Putamen (tissue), 1 donor: ENCODE measurements at regions not wholly inside any gene's neighbourhood (a gene's known extent, or its start where the extent isn't known, plus 50 kb on each side); places are given as distances from the start of the nearest gene placed in this dataset.
"Not testable (repeated sequence)": the region's sequence is repeated elsewhere in the genome, so short reads cannot be mapped to it uniquely, and the experiment has no call there.

Source experiments
- DNase-seq: peaks from one replicate; pipeline ENCODE4 v3.0.0-alpha.2; 2016; ENCODE audit warnings: low spot score

DNA sequence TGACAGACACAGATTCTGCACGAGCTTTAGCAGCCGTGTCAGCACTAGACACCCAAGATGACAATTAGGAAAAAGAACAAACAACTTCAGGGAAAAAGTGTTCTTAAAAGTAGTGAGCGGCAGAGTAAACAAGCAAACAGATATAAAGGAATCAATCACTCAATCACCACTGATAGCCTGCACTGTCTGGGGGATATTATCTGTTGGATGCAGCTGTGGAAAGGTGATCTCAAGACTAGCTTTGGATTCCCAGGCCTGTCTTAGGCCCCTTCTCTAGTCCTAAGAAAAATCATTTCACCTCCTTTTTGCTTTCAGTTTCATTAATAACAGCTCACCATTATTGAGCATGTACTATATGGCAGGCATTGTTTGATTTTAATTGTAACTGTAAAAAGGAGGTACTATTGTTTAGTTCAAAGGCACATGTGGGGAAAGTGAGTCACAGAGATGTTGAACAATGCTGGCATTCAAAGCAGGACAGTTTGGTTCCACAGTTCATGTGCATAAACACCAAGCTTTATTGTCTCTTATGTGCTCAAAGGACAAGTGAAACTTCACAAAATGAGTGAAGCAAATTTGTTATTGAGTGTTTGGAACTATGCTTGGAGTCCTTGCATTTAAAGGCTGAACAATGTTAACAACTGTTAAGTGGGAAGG is 147.3 kb upstream of the TCF4 start:
- peak; percentile 4 for DNase-seq

DNA sequence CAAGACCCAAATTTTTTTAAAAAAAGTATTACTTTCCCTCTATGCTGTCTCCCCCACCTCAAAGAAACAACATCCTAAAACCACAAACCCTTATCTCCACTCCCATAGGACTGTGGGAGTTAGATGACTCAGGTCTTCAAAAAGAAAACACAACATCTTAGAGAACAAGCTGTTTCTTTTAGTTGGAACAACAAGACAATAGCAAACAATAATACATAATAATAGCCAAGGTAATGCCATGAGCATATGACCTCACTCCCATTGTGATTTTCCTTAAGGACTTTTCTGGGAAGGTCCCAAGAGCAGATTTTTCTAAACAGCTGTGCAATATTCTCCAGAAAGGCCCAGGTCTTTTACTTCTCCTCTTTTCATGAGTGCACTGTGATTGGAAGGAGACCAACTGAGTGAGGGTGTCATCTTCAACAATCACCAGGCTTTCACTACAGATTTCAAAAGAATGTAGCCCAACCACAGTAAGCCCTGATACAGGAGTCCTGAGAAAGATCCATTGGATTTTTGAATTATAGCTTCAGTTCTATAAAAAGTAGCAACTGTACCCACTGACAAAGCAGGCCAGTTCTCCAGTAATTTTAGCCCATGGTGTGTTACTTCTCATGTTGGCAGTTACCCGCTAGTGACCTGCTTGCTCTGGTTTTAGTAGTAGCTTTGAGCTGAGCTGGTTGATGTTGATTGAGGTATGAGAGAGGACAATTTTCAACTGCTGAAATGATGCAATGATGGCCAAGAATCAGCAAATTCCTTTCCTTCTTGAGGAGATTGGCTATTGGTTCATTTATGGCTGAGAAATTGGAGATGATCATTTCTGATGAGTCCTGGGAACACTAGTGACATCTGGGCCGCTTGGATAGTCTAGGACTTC is 144.5 kb upstream of the TCF4 start:
- DNase-seq = no peak

DNA sequence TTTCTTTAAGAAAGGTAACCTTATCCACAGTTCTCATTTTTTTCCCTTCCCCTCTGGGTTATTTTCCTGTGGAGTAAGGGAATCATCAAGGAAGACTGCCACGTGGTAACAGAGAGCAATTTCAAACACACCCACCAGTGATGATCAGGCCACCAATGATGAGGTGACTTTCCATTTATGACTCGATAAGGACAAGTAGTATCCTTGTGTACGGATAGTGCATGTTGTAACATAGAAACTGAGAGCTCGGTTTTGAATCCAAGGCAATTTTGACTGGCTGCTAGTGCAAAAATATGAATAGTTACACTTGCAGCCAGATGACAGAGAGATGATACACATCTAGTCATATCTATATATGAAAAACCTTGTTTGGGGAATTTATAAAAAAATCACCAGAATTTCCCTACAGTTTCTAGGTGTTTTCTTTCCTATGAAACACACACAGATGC is 143.6 kb upstream of the TCF4 start:
- no peak for DNase-seq

DNA sequence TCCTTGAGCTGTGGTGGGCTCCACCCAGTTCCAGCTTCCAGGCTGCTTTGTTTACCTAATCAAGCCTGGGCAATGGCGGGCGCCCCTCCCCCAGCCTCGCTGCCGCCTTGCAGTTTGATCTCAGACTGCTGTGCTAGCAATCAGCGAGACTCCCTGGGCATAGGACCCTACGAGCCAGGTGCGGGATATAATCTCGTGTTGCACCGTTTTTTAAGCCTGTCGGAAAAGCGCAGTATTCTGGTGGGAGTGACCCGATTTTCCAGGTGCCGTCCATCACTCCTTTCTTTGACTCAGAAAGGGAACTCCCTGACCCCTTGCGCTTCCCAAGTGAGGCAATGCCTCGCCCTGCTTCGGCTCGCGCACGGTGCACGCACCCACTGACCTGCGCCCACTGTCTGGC is 133.0 kb upstream of the TCF4 start:
- DNase-seq = not testable (repeated sequence)

DNA sequence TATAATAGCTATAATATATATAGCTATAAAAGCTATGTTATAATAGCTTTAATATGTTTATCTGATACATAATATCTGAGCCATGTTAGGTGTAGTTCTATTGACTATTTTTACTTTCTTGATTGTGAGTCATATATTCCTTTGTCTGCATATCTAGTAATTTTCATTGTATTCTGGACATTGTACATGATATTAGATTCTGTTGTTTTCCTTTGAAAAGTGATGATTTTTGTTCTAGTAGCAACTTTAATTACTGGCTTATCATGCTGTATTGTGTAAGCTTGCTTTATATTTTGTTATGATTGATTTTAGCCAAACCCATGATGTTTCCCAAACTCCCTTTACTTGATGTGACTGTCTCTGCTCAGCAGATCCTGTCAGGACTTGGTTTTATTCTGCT is 125.7 kb upstream of the TCF4 start:
- no peak for DNase-seq

DNA sequence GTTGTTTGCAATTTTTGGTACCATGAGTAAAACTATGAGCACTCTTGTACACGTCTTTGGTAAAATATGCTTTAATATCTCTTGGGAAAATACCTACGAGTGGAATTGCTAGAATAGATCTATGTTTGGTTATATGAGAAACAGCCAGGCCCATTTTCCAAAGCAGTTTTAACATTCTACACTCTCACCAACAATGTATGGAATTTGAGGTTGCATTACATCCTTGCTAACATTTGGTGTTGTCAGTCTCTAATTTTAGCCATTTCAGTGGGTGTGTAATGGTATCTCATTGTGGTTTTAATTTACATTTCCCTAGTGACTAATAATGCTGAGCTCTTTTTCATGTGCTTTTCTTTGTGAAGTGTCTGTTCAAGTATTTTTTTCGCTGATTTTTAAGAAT is 118.9 kb upstream of the TCF4 start:
- DNase-seq = no peak

DNA sequence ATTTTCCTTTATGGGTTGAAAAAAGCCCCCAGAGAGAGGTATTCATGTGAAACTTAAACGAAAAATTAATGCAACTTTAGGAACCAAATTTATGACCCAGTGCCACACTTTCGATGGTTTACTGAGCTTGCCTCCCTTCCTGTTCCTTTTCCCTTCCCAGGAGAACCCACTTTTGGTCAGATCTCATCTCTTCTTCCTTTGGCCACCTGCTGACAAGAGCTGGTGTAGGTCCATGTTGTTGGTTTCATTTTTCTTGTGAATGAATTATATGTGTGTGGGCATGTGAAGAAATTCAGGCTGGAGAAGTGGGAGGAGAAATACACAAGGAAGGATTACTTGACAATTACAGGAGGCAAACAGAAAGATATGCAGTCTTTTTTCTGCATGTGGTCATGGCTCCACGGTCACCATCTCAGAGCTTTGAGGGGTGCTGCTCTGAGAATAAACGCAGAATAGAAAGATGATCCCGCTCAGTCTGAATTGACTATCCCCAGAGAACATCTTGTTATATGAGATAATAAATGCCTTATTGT is 111.3 kb upstream of the TCF4 start:
- no peak for DNase-seq

DNA sequence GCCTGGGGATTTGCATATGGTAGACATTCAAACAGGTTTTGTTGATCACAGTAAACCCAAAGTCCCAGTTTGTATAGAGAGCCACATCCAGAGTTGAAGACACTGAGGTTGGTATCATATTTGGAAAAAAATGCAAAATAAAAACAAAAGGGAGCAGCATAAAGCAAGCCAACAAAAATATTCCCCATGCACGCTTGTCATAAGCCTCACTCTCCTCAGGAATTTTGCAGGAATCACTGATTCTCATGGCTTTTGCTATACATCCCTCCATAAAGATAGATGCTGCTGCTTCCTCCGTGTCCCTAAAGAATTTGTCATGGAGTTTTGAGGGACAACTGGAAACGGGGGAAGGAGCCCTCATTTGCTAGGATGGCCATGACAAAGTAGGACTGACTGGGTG is 108.8 kb upstream of the TCF4 start:
- no peak for DNase-seq

DNA sequence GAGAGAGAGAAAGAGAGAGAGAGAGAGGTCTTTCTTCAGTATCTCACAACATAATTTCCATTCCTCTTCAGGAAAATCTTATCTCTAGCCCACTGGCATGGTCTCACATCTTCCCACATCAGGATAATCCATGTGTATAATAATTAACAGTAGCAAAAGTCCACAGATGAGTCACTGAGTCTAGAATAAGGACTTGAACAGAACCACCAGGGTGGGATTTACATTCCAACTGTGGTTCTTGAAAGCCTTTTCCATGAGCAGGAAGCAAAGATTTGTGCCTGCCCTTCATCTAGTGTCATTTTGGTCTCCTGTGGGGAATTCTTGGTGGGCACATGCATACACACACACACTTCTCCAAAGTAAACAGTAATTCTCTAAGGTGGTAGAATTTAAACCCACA is 107.1 kb upstream of the TCF4 start:
- no peak for DNase-seq

DNA sequence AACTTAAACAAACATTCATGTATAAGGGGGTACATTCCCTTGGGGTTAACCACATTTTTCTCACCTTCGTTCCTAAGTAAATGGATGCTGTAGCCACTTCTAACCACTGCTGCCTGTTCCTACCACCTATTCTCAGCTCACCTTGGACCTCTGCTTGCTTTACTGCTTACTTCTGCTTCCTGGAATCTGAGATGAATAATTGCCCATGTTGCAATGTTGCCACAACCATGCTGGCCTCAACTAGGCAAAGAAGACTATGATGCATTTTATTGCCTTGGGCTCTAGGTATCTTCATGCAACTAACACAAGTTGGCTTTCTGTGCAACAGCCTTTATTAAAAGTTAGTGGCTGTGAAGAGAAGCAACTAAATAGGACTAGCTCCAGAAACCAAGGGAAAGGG is 106.3 kb upstream of the TCF4 start:
- DNase-seq = no peak

DNA sequence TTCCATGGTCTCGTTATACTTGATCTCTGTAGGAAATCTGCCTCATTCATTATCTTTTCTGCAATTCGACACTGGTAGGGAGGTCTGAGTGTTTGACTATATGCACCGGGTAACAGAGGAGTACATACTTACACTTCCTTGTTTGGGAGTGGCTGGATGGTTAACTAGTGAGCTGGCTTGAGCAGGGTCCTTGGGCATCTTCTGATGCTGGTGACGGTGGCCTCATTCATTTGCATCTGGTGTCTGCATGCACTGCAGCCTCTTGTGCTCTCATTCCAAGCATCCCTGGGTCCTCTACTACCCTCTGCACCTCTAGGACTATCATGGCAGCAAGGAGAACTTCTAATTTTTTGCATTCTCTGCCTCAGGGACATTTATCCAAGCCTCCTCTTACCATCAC is 100.0 kb upstream of the TCF4 start:
- no peak for DNase-seq

DNA sequence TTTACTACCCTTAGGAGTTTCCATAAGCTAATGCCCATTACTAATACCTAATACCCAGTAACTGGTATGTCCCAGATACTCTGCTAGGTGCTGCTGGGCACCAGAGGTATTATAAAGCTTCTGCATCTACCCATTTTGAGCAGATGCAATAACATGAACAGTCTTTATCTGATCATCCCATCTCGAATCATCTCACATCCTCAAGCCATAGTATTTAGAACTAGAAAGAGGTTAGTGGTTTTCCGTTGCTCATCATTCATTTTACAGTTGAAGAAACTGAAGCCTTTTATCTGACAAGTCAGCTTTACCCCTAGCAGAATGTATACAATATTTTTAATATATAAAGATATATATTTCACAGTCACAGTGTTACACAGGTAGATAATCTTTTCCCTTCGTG is 99.1 kb upstream of the TCF4 start:
- DNase-seq = no peak

DNA sequence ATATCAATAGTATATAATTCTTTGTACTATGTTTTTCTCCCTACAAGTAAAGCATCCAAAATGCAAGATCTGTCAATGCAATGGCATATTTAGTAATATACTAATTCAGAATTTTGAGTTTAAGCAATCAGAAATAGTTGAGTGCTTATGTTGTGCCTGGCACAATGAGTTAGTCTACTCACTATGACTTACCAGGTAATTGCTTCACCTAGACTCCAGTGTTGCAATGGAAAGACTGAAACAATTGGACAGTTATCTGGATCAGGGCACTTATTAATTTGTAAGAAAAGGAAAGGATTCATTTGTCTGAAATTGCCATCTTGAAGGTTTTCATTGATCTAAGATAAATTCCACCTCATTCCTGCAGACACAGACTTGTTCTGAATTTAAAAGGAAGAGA is 97.6 kb upstream of the TCF4 start:
- DNase-seq = no peak

DNA sequence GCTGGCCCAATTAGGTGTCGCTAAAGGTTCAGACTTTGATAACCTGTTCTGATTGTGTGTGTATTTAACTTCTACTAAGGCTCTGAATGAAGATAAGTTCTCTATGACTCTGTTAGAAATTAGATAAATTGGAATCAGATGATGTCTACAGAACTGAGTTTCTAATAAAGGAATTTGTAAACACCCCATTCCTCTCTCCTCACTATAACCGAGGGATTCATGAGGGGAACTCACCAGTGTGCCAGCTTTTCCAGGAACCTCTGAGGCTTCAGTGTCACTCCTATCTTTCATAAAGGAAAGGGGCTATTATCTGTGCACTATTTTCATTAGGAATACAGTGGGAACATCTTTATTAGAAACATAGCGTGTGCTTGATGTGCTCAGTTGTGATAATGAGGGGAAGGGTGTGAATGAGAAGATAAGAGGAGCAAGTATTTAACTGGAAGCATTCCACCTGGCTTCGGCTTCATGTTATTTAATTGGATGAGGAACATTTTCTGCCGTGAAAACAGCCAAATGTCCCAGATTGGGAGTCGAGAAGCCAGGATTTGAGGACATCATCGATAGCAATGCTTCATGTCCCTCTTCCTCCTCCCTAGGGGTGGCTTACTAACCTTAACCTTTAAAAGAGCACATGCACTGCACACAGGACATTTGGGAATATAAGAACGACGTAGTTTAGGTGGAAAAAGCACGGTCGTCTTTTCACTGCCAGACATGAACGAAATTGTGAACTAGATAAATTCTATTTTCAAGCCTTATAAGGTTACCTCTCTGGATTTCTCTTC is 84.8 kb upstream of the TCF4 start:
- DNase-seq = no peak

DNA sequence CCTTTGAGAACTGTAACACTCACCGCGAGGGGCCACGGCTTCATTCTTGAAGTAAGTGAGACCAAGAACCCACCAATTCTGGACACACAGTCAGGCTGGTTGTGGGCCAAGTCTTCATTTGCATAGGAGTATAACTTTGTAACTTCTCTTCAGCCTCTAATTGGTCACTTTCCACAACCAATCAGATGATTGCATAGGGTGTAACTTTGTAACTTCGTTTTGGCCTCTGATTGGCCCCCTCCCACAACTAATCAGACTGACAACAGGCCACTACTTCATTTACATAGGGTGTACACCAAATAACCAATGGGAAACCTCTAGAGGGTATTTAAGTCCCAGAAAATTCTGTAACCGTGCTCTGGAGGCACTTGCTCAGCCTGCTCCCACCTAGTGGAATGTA is 77.5 kb upstream of the TCF4 start:
- no peak for DNase-seq

DNA sequence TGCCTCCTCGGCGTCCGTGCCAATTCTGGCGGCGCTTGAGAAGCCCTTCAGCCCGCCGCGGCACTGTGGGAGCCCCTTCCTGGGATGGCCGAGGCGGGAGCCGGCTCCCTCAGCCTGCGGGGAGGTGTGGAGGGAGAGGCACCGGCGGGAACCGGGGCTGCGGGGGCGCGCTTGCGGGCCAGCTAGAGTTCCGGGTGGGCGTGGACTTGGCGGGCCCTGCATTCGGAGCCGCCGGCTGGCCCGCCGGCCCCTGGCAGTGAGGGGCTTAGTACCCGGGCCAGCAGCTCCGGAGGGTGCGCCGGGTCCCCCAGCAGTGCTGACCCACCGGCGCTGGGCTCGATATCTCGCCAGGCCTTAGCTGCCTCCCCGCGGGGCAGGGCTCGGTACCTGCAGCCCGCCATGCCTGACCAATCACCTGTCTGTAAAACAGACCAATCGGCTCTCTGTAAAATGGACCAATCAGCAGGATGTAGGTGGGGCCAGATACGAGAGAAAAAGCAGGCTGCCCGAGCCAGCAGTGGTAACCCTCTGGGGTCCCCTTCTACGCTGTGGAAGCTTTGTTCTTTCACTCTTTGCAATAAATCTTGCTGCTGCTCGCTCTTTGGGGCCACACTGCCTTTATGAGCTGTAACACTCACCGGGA is 76.9 kb upstream of the TCF4 start:
- not testable (repeated sequence) for DNase-seq

DNA sequence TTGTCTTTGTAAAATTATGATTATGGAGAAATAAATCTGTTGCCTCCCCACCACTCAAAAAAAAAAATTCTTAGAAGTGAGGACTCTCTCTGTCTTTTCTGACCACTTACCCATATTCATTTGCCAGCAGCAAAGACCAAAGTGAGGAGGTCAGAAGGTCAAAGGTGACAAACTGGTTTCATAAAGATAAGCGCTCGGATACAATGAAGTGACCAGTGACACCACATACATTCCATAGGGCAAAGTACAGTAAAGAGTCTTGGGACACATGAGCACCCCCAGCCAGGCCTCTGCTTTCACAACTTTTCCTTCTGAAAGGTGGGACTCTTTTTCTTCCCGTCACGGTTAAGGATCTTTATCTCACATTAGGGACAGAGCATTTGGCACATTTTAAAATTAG is 75.9 kb upstream of the TCF4 start:
- DNase-seq = no peak

DNA sequence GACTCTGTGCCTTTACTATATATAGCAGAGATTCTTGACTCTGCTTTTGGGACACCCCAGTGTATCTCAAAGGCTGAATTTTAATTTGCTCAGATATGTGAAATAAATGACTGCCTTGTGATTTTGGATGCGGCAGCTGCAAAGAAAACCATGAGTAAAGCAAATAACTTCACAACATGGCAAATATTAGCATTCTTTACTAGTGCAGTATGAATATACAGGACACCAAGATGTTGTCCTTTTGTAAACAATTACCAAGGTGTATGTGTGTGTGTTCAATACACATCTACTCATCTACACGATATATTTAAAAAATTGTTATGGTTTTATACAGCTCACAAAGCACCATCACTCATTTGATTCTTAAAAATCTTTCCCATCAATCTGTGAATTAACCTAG is 70.6 kb upstream of the TCF4 start:
- no peak for DNase-seq

DNA sequence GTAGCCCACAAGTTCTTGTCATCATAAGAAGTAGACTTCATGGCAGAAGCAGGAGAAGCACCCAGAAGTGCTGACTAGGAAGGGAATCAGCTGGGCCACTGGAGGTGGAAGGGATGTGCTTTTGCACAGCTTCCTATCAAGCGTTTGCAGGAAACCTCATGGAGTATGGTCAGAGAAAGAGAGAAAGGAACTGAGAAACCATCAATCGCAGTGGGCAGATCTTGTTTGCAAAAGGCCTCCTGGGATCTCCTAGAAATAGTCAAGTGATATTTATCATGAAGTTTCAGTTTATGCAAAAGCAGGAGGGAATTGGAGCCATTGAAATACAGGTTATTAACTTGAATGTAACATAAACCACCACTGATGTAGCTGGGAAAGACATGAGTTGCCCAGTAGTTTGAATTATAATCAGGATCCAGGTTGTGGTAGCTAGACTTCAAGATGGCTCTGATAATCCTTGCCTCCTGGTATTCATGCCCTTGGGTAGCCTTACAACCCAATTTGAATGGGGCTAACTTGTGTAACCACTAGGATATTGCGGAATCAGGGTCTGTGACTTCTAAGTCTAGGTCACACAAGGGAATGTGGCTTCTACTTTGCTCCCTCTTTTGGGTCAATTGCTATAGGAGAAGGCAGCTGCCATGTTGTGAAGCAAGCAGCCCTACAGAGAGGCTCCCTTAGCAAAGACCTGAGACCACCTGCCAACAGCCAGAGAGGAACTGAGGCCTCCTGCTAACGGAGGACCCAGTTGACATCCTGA is 69.8 kb upstream of the TCF4 start:
- no peak for DNase-seq

DNA sequence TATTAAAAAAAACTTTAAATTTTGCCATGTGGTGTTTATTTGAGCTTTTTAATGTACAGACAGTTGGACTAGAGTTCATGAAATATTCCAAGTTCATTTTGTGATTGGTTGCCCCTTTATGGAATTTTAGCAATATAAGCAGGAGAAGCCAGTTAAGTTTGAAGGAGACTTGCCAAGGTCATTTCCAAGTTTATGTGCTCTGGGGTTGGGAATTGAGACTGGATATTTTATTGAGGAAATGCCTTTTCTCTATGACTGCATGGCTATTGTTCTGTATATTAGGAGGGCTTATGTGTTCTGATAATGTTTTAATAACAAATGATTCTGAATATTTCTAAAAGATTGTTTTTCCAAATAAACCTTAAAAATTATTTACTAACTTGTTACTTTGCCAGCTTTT is 67.0 kb upstream of the TCF4 start:
- DNase-seq = no peak

DNA sequence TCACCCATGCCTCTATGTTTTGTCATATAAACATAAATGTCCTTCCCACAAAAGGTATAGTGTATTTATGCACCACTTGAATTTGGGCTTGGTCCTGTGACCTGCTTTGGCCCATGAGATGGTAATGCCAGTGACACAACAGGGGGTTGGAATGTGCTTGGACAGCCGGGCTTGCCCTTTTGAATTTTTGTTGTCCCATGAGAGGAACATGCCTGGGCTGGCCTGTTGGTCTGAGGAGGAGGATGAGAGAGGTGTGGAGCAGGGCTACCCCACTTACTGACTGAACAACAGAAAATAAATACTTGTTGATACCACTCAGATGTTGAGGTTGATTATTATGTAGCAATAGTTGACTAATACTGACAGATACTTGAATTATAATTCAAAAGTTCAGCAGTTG is 63.2 kb upstream of the TCF4 start:
- DNase-seq = no peak
